Nephron progenitor cell (in vitro differentiated cells): ENCODE measurements at regions not wholly inside any gene's neighbourhood (a gene's known extent, or its start where the extent isn't known, plus 50 kb on each side); places are given as distances from the start of the nearest gene placed in this dataset.

Experiments used
- DNase-seq: peaks from one replicate; pipeline ENCODE4 v3.0.0; 2021
- H3K27ac Mint-ChIP-seq: 2 replicates; pipeline ENCODE4 v1.8.0; 2021; ENCODE audit warnings: mild to moderate bottlenecking, moderate library complexity, mixed read lengths
- H3K27me3 Mint-ChIP-seq: 2 replicates; pipeline ENCODE4 v1.8.0; 2021; ENCODE audit warnings: mild to moderate bottlenecking, low read depth, mixed read lengths; ENCODE audit not compliant: poor library complexity
- H3K36me3 Mint-ChIP-seq: 2 replicates; pipeline ENCODE4 v1.8.0; 2021; ENCODE audit warnings: low read depth, mixed read lengths
- H3K4me1 Mint-ChIP-seq: 2 replicates; pipeline ENCODE4 v1.8.0; 2021; ENCODE audit warnings: mixed read lengths
- H3K4me3 Mint-ChIP-seq: 2 replicates; pipeline ENCODE4 v1.8.0; 2021; ENCODE audit warnings: mild to moderate bottlenecking, moderate library complexity, mixed read lengths
- H3K9me3 Mint-ChIP-seq: 2 replicates; pipeline ENCODE4 v1.8.0; 2021; ENCODE audit warnings: mild to moderate bottlenecking, moderate library complexity, mixed read lengths
- CTCF ChIP-seq: fragments of 200-600 bp; sonication (generic); IDR thresholded peaks from 2 replicates; pipeline ENCODE4 v1.5.0; 2021; ENCODE audit warnings: antibody characterized with exemption

- no peak for TF ChIP-seq CTCF
- no peak overlapping the region for H3K27ac Mint-ChIP-seq
Measured at GRCh38 chr1:198083549-198083948, 73.2 kb upstream of the NEK7 start.

GRCh38 chr1:198084241-198084908 is 72.4 kb upstream of the NEK7 start:
- H3K27me3 Mint-ChIP-seq, result peaks cover 2% of the 10 kb centered on the region
- peaks cover 3% of the 10 kb centered on the region for H3K9me3 Mint-ChIP-seq
- no peak for TF ChIP-seq CTCF

More at GRCh38 chr1:198083549-198083948, 73.2 kb upstream of the NEK7 start:
- no peak for DNase-seq
- H3K4me1 Mint-ChIP-seq, result no peaks in the 10 kb centered on the region
- peaks cover 6% of the 10 kb centered on the region for H3K27me3 Mint-ChIP-seq
- H3K36me3 Mint-ChIP-seq, result no peaks in the 10 kb centered on the region
- H3K9me3 Mint-ChIP-seq, result peaks cover 8% of the 10 kb centered on the region
- H3K4me3 Mint-ChIP-seq, result no peak overlapping the region

GRCh38 chr1:198086051-198086745 is 70.6 kb upstream of the NEK7 start:
- H3K4me3 Mint-ChIP-seq, result no peak overlapping the region

More at GRCh38 chr1:198084241-198084908, 72.4 kb upstream of the NEK7 start:
- no peak for DNase-seq
- H3K27ac Mint-ChIP-seq, result no peak overlapping the region
- no peak overlapping the region for H3K4me3 Mint-ChIP-seq
- no peaks in the 10 kb centered on the region for H3K4me1 Mint-ChIP-seq
- H3K36me3 Mint-ChIP-seq, result no peaks in the 10 kb centered on the region

GRCh38 chr1:198087831-198088230 is 69.0 kb upstream of the NEK7 start:
- Mint-ChIP-seq H3K36me3 (no peaks in the 10 kb centered on the region), H3K27ac (no peak overlapping the region), H3K4me1 (no peaks in the 10 kb centered on the region), H3K4me3 (no peak overlapping the region), H3K9me3 (no peaks in the 10 kb centered on the region), H3K27me3 (peaks cover 2% of the 10 kb centered on the region)
- TF ChIP-seq CTCF, result no peak
- no peak for DNase-seq

More at GRCh38 chr1:198086051-198086745, 70.6 kb upstream of the NEK7 start:
- Mint-ChIP-seq H3K9me3 (no peaks in the 10 kb centered on the region), H3K4me1 (no peaks in the 10 kb centered on the region), H3K27ac (no peak overlapping the region), H3K36me3 (no peaks in the 10 kb centered on the region), H3K27me3 (peaks cover 2% of the 10 kb centered on the region)
- DNase-seq, result no peak
- no peak for TF ChIP-seq CTCF

- H3K27ac Mint-ChIP-seq, result no peak overlapping the region
- no peak overlapping the region for H3K4me3 Mint-ChIP-seq
- H3K27me3 Mint-ChIP-seq, result peaks cover 2% of the 10 kb centered on the region
- no peaks in the 10 kb centered on the region for H3K9me3 Mint-ChIP-seq
- TF ChIP-seq CTCF, result peak; percentile 41
- no peak for DNase-seq
- no peaks in the 10 kb centered on the region for H3K4me1 Mint-ChIP-seq
- no peaks in the 10 kb centered on the region for H3K36me3 Mint-ChIP-seq
Measured at GRCh38 chr1:198088360-198089071, 68.3 kb upstream of the NEK7 start.
